NCI-H2196 (cell line): ENCODE measurements at regions not wholly inside any gene's neighbourhood (a gene's known extent, or its start where the extent isn't known, plus 50 kb on each side); places are given as distances from the start of the nearest gene placed in this dataset.
A peak's percentile ranks its signal among the peaks of the same experiment; 100 is the strongest.
"Not testable (repeated sequence)": the region's sequence is repeated elsewhere in the genome, so short reads cannot be mapped to it uniquely, and the experiment has no call there.

Experiments used
- DNase-seq: peaks from one replicate; lab custom pipeline; 2025; ENCODE audit not compliant: unreplicated experiment; lab: John Stamatoyannopoulos, UW

- no peak for DNase-seq
Measured at GRCh38 chr14:58979325-58979724, 209.1 kb upstream of the DAAM1 start.

DNA sequence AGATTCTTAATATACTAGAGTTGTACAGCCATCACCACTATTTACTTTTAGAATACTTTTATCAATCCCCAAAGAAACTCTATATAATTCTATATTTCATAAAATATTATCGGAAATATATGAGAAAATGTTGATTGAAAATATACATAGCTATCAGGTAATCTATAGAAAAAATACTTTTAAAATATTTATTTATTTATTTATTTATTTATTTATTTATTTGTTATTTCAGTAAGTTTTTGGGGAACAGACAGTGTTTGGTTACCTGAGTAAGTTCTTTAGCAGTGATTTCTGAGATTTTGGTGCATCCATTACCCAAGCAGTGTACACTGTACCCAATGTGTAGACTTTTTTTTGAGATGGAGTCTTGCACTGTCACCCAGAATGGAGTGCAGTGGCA is 206.6 kb upstream of the DAAM1 start:
- DNase-seq = no peak

DNA sequence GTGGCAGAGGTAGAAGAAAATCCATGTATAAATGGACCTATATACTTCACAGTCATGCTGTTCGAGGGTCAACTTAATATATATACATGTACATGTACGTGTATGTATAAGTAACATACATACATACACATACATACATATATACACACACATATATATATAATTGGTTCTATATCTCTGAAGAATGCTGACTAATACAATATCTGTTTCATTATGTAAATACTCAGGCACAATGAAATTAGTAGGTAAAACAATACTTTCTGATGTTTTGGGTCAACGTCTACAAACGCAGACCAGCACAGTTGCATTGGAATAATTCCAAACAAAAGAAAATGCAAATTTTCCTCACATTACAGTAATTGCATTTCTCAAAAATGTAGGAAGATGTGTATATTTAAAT is 202.7 kb upstream of the DAAM1 start:
- no peak for DNase-seq

DNA sequence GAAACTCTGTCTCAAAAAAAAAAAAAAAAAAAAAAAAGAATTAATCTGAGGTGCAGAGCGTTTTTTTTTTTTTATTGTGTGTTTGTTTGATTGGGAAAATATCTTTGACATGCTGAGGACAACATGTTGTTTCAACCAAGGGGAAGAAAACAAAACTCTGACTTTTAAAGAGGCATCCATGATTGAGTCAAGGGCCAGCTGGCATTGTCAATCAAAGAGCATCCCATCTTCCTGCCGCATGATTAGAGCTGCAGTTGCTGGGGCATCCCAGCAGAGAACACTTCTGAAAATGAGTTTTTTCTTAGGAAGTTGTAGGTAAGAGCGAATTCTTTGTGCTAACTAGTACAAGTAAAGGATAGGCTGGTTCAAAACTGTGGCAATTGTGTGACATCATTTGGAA is 200.9 kb upstream of the DAAM1 start:
- DNase-seq = no peak

- no peak for DNase-seq
Measured at GRCh38 chr14:58992935-58993334, 195.5 kb upstream of the DAAM1 start.

DNA sequence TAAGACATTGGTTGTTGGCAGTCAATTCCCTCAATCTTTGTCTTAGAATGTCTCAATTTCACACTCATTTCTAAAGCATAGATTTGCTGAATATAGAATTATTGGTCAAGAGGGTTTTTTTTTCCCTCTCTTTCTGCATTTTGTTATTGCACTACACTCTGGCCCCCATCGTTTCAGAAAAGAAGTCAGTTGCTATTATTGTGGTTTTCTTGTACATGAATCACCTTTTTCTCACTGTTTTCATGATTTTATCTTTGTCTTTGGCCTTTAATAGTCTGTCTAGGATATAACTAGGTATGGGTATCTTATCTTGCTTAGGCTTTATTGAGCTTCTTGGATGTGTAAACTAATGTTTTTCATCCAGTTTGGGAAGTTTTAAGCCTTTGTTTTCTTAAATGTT is 194.3 kb upstream of the DAAM1 start:
- DNase-seq = no peak

GRCh38 chr14:59004012-59004411 is 184.5 kb upstream of the DAAM1 start:
- no peak for DNase-seq

GRCh38 chr14:59006179-59006578 is 182.3 kb upstream of the DAAM1 start:
- not testable (repeated sequence) for DNase-seq

GRCh38 chr14:59009967-59010366 is 178.5 kb upstream of the DAAM1 start:
- no peak for DNase-seq

GRCh38 chr14:59013672-59014298 is 174.7 kb upstream of the DAAM1 start:
- no peak for DNase-seq

GRCh38 chr14:59015482-59015881 is 173.0 kb upstream of the DAAM1 start:
- DNase-seq = no peak

DNA sequence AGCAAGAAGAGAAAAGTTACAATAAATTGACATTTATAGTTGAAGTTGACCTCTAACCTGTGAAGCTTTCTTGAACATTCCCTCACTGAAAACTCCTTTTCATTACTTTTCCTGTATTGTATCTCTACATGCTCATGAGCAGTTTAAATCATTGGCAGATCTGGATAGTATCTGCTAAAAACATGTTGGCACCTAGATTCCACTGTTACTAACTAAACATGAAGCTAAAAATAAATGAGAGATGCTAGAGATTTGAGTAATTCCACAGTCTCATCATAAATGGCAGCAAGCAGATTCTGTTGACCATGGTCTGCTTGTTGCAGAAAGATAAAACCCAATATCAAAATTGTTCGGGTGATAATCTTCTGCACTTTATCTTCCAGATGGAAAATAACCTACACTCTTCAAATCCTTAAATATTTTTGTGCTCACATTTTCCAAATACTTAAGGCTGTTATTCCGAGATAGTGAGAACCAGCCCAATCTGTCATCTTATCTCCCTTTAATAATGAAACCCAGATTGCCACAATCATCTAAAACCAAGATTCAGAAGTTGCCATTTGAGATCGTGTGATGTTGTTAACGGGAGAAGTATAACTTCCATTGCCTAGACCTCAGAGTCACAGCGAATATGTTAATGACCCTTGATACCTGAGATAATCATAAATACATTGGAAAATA is 171.0 kb upstream of the DAAM1 start:
- DNase-seq = no peak

DNA sequence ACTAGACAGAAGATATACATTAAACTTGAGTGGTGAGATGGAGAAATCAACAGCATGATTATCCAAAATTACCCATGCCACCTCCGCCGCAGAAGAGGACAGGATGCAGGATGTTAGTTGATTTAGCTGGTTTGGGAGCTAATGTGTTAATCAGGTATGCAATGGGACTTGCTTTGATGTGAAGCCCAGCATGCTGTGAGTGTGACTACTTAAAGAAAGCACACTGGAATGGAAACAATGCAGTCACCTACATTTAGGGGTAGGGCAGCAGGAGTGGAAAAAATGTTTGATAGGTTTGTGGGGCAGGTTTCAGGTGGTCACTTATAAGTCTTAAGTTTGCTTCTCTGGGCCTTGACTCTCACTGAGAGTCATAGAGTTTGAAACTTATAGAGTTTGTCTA is 170.0 kb upstream of the DAAM1 start:
- no peak for DNase-seq

DNA sequence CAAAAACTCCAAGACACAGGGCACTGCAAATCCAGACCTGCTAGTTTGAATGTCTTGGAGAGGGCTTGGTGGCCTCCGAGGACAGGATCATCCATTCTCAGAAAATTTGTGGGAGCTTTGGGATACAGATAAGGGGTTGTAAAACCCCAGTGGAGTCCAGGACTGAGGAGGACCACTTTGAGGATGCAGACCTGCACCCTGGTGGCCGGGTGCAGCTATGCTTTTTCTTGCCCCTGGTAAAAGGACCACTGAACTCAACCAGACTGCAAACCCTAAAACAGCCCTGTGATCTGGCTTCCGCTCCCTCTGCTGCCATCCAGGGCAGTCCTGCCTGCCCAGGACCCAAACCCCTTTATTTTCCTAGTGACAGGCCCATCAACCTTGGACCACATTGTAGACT is 169.5 kb upstream of the DAAM1 start:
- no peak for DNase-seq

DNA sequence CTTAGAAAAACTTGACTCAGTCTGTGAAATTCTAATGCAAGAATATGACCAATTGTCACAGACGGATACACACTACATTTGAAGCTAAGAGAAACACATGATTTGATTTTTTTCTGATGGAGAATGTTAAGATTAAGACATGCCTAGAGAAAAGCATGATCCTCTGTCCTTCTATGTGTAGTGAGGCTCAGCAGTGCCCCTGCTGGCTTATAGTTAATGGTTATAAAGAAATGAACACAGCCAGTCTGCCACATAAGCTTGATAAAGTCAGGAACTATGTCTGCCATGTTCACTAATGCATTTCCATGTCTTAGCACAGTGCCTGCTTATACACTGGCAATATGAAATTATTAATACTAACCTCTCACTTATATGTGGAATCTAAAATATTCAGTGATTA is 168.1 kb upstream of the DAAM1 start:
- no peak for DNase-seq

DNA sequence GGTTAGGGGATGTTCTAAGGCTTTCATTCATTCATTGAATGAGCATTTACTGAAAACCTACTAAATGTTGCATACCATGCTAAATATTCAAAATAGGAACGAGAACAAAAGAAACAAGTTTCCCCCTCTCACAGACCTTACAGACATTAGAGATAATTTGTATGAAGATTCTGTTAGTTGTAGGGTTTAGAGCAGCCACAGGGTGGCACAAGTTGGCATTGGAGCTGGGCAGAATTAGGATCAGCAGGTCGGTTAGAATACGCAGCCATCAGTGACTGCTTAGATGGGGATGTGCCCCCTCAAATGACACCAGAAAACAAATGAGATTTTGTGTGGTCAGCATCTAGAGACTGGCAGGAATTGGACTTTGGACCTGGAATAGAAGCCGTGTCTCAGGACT is 166.3 kb upstream of the DAAM1 start:
- DNase-seq = no peak

- no peak for DNase-seq
Measured at GRCh38 chr14:59026081-59026480, 162.4 kb upstream of the DAAM1 start.

DNA sequence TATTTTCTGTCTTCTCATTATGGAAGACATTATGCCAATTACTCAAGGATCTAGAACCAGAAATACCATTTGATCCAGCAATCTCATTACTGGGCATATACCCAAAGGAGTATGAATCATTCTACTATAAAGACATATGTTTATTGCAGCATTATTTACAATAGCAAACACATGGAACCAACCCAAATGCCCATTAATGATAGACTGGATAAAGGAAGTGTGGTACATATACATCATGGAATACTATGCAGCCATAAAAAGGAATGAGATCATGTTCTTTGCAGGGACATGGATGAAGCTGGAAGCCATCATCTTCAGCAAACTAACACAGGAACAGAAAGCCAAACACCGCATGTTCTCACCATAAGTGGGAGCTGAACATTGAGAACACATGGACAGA is 161.8 kb upstream of the DAAM1 start:
- DNase-seq = not testable (repeated sequence)

GRCh38 chr14:59028476-59029202 is 159.8 kb upstream of the DAAM1 start:
- peak; percentile 70 for DNase-seq

DNA sequence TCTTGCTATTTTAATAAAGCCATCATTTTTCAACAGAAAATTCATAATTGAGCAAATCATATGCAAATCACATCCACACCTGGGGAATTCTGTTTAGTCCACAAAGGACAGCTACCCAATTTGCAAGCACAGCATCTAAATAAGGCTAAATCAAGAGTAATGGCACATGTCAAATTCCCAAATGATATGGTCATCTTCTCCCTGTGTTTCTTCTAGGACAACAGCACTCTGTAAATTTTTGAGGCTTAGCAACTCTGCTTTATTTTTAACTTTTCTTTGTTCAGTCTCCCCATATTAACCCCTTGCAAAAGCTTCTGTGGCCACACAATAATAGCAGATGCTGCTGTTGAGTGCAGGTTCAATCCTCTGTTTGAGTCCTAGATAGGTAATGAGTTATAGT is 155.6 kb upstream of the DAAM1 start:
- DNase-seq = no peak

DNA sequence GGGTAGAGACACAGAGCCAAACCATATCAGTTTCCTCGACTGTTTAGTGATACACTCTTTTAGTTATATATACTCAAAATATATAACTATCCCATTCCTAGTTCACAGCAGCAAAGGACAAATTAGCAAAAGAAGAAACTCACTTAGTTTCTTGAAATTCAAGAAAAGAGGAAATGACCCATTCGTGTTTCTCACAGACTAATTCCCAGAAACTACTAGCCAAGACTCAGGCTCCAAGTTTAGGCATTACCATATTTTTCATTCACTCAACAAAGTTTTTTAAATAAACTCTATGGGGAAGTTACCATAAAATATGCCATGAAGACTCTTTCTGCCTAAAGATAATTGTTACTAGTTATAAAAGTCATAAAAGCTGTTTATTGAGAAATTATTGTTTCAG is 152.3 kb upstream of the DAAM1 start:
- no peak for DNase-seq

DNA sequence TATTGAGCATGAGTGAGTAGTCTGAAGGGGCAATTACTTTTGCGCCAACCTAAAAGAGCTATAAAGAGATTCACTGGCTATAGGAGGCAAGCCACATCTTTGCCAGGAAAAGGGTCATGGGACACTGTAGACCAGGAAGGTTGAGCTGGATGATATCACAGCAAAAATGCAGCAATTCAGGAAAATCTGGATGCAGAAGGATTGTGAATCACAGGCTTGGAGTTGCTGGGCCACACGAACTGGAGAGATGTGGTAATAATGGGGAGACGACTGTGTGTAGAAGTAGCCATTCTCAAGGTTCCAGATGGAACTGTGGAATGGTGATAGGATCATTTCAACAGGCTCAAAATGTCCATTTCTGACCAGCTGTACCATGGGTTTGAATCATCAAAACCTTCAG is 151.4 kb upstream of the DAAM1 start:
- no peak for DNase-seq
